PFSK-1 (cell line): ENCODE measurements at regions not wholly inside any gene's neighbourhood (a gene's known extent, or its start where the extent isn't known, plus 50 kb on each side); places are given as distances from the start of the nearest gene placed in this dataset.

Source experiments
- POLR2AphosphoS5 ChIP-seq: IDR thresholded peaks from 2 replicates; pipeline ENCODE4 v1.6.1; 2012; ENCODE audit warnings: low read depth, mild to moderate bottlenecking, control low read depth, low read length, moderate library complexity
- SIN3A ChIP-seq: IDR thresholded peaks from 2 replicates; pipeline ENCODE4 v1.6.1; 2012; ENCODE audit warnings: mild to moderate bottlenecking, low read length, moderate library complexity, borderline replicate concordance; ENCODE audit not compliant: insufficient read depth
- TAF1 ChIP-seq: IDR thresholded peaks from 2 replicates; pipeline ENCODE4 v1.6.1; 2012; ENCODE audit warnings: low read length, control low read depth, borderline replicate concordance; ENCODE audit not compliant: insufficient read depth
- TF ChIP-seq, protein P1 (sequence below), 2 experiments: IDR thresholded peaks; 2 replicates each; pipeline versions ENCODE4 v1.6.1 to v1.8.0; 2011 to 2012; ENCODE audit warnings: low read depth in 2 of 2, low read length in 2 of 2, control low read depth in 1 of 2, inconsistent platforms in 1 of 2, mild to moderate bottlenecking in 1 of 2, moderate library complexity in 1 of 2; ENCODE audit not compliant: insufficient read depth in 1 of 2

DNA sequence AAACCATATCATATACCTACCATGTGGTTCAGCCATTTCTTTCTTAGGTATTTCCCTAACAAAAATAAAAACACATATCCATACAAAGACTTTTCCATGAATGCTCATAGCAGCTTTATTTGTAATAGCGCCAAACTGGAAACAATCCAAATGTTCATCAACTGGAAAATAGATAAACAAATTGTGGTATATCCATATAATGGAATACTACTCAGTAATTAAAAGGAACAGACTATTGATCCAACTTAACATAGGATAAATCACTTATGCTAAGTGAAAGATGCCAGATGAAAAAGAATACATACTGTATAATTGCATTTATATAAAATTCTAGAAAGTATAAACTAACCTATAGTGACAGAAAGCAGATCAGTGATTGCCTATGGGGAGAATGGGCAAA lies 323.3 kb downstream of the BUD13 start:
- TF ChIP-seq, protein P1, sequence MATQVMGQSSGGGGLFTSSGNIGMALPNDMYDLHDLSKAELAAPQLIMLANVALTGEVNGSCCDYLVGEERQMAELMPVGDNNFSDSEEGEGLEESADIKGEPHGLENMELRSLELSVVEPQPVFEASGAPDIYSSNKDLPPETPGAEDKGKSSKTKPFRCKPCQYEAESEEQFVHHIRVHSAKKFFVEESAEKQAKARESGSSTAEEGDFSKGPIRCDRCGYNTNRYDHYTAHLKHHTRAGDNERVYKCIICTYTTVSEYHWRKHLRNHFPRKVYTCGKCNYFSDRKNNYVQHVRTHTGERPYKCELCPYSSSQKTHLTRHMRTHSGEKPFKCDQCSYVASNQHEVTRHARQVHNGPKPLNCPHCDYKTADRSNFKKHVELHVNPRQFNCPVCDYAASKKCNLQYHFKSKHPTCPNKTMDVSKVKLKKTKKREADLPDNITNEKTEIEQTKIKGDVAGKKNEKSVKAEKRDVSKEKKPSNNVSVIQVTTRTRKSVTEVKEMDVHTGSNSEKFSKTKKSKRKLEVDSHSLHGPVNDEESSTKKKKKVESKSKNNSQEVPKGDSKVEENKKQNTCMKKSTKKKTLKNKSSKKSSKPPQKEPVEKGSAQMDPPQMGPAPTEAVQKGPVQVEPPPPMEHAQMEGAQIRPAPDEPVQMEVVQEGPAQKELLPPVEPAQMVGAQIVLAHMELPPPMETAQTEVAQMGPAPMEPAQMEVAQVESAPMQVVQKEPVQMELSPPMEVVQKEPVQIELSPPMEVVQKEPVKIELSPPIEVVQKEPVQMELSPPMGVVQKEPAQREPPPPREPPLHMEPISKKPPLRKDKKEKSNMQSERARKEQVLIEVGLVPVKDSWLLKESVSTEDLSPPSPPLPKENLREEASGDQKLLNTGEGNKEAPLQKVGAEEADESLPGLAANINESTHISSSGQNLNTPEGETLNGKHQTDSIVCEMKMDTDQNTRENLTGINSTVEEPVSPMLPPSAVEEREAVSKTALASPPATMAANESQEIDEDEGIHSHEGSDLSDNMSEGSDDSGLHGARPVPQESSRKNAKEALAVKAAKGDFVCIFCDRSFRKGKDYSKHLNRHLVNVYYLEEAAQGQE (IDR thresholded peaks at IDR 0.05; ENCODE audit: insufficient read depth in 1 of 2, low read depth in 2 of 2, low read length in 2 of 2): no peak
- TF ChIP-seq POLR2AphosphoS5 (no peak), TAF1 (no peak), SIN3A (no peak)
